ENCODE measurements at regions not wholly inside any gene's neighbourhood (a gene's known extent, or its start where the extent isn't known, plus 50 kb on each side); places are given as distances from the start of the nearest gene placed in this dataset.

- no peak for TF ChIP-seq CTCF (conservative IDR thresholded peaks at IDR 0.05; ENCODE audit: low read depth, low read length)
- TF ChIP-seq CEBPB (IDR thresholded peaks at IDR 0.05; ENCODE audit: low read depth, low read length): no peak
- TF ChIP-seq POLR2A (IDR thresholded peaks at IDR 0.05; ENCODE audit: low read depth, low read length): no peak
- TF ChIP-seq RFX5 (IDR thresholded peaks at IDR 0.05; ENCODE audit: low read depth, low read length): no peak
- TF ChIP-seq MXI1 (IDR thresholded peaks at IDR 0.05; ENCODE audit: borderline replicate concordance, low read depth, low read length): no peak
- TF ChIP-seq RAD21 (IDR thresholded peaks at IDR 0.05; ENCODE audit: low read length): no peak
- TF ChIP-seq SMC3 (IDR thresholded peaks at IDR 0.05; ENCODE audit: low read depth, low read length): no peak
- TF ChIP-seq MAFK (IDR thresholded peaks at IDR 0.05; ENCODE audit: low read depth, low read length): no peak
- TF ChIP-seq RCOR1 (IDR thresholded peaks at IDR 0.05; ENCODE audit: insufficient replicate concordance, low read length): no peak
Measured at GRCh38 chr11:98143661-98144060, 877.1 kb upstream of the CNTN5 start.

Data from IMR-90 (cell line).